ACC112 (cell line): ENCODE measurements at regions not wholly inside any gene's neighbourhood (a gene's known extent, or its start where the extent isn't known, plus 50 kb on each side); places are given as distances from the start of the nearest gene placed in this dataset.

ENCODE experiments used
- H2AFZ ChIP-seq: fragments of 200-600 bp; sonication (generic); one replicate; pipeline ENCODE4 v1.6.0; 2017; ENCODE audit warnings: antibody characterized with exemption, low read length; ENCODE audit not compliant: unreplicated experiment
- H3K27ac ChIP-seq: fragments of 200-600 bp; sonication (generic); 2 replicates; pipeline ENCODE4 v1.5.1; 2014; ENCODE audit warnings: low read depth, mild to moderate bottlenecking, antibody characterized with exemption, low read length, moderate library complexity
- H3K27me3 ChIP-seq: fragments of 200-600 bp; sonication (generic); 2 replicates; pipeline ENCODE4 v1.6.1; 2014; ENCODE audit warnings: mild to moderate bottlenecking, antibody characterized with exemption, low read length, moderate library complexity, mixed read lengths; ENCODE audit not compliant: insufficient read depth
- H3K36me3 ChIP-seq: fragments of 200-600 bp; sonication (generic); 2 replicates; pipeline ENCODE4 v1.6.1; 2016; ENCODE audit warnings: mild to moderate bottlenecking, antibody characterized with exemption, low read length, moderate library complexity, mixed read lengths; ENCODE audit not compliant: insufficient read depth
- H3K4me1 ChIP-seq: fragments of 200-600 bp; sonication (generic); one replicate; pipeline ENCODE4 v1.6.1; 2016; ENCODE audit warnings: low read length, mixed read lengths; ENCODE audit not compliant: insufficient read depth, unreplicated experiment, control insufficient read depth
- H3K4me3 ChIP-seq: fragments of 200-600 bp; sonication (generic); 2 replicates; pipeline ENCODE4 v1.5.1; 2014; ENCODE audit warnings: mild to moderate bottlenecking, low read depth, low read length
- H3K79me2 ChIP-seq: fragments of 200-600 bp; sonication (generic); one replicate; pipeline ENCODE4 v1.6.0; 2016; ENCODE audit warnings: low read length; ENCODE audit not compliant: control insufficient read depth, unreplicated experiment, insufficient read depth

- H3K27me3 ChIP-seq, result no peaks in the 10 kb centered on the region
- H3K27ac ChIP-seq, result no peak overlapping the region
- no peaks in the 10 kb centered on the region for H3K36me3 ChIP-seq
- H3K4me1 ChIP-seq, result peaks cover 8% of the 10 kb centered on the region
- H2AFZ ChIP-seq, result no peak overlapping the region
- no peaks in the 10 kb centered on the region for H3K79me2 ChIP-seq
- no peak overlapping the region for H3K4me3 ChIP-seq
These were observed 378.5 kb upstream of the ZFP42 start for GRCh38 chr4:187617113-187617512.

DNA sequence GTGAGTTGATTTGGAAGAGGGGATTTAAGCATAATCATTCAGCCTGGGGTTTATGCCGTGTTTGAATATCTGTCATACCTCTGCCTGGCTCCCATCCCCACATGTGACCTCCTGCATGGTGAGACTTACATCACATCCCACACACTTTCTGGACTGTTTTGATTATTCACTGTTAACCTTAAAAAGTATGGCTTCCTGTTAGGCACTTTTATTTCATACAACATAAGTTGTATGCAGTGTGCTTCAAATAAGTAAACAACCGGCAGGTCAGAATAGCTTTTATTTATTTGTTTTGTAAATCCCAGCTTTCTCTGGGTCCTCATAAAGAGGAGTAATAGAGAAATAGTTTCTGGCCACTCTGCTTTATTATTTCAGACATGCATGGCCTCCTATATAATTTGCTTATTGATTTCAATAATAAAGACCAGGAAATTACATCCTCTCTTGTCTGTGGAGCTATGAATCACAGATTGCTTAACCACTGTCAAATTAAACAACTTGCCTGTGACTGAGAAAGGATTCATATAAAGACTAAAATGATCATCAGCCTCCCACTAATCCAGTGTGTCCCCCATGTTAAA is 376.8 kb upstream of the ZFP42 start:
- Histone ChIP-seq H3K4me3 (no peak overlapping the region), H3K79me2 (no peaks in the 10 kb centered on the region), H3K27me3 (no peaks in the 10 kb centered on the region), H3K36me3 (no peaks in the 10 kb centered on the region), H3K4me1 (peaks cover 8% of the 10 kb centered on the region), H3K27ac (peak overlapping the region; percentile 3), H2AFZ (peak overlapping the region; percentile 4)

- H3K79me2 ChIP-seq, result no peaks in the 10 kb centered on the region
- no peaks in the 10 kb centered on the region for H3K36me3 ChIP-seq
- no peaks in the 10 kb centered on the region for H3K27me3 ChIP-seq
- H3K4me1 ChIP-seq, result peaks cover 8% of the 10 kb centered on the region
- no peak overlapping the region for H3K4me3 ChIP-seq
- H2AFZ ChIP-seq, result no peak overlapping the region
- H3K27ac ChIP-seq, result peak overlapping the region; percentile 3
These were observed 376.3 kb upstream of the ZFP42 start for GRCh38 chr4:187619319-187619718.

DNA sequence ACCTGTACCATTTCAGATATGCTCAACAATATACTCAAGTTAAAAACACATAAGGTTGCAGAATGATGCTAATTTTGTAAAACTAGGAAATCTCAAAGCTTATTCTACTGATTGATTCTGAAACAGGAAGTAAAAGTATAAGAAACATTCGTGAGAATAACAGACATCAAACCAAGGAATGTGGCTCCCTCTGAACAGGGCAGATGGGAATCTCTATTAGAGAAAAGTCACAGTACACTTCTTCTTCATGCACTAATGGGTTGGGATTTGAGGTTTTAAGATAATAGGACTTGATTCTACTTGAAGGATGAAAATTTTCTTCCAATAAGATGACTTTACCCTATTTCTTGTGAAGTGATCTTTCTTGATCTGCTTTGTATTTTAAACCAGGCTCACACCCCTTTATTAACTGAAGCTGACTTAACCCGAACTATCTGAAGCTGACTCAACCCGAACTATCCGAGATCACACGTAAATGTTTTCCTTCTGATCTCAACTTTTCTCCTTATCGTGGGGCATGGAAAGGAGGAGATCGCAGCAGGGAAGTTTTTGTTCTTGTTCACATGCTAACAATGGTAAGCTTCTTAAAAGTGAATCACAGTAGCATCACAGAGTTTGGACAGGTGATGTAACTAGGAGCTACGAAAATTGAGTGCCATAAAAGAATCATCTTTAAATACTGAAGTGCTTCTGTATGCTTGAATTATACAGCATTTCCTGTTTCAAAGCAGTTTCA is 363.1 kb upstream of the ZFP42 start:
- Histone ChIP-seq H3K4me3 (no peak overlapping the region), H3K36me3 (no peaks in the 10 kb centered on the region)

DNA sequence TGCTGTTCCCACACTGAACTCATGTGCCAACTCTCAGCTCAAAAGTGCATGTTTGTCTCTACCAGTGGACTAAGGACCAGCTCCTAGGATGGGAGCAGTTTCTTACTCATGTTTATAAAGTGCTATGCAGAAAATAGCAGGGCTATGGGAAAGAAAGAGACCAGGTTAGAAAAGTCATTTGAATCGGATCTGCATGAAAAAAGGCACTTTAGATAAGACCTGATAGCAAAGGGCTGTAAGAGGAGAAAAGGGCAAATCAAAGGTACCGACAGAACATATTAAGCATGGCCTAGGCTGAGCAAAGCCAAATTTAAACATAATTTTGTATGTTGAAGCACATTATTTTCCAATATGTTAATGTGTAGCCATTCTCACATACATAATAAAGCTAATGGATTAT is 362.3 kb upstream of the ZFP42 start:
- Histone ChIP-seq H3K36me3 (no peaks in the 10 kb centered on the region), H3K79me2 (no peaks in the 10 kb centered on the region), H3K4me1 (no peaks in the 10 kb centered on the region), H3K27me3 (no peaks in the 10 kb centered on the region), H2AFZ (no peak overlapping the region), H3K27ac (no peak overlapping the region), H3K4me3 (no peak overlapping the region)

More for the DNA sequence above, 363.1 kb upstream of the ZFP42 start:
- Histone ChIP-seq H3K4me1 (no peaks in the 10 kb centered on the region), H3K27me3 (no peaks in the 10 kb centered on the region), H3K27ac (no peak overlapping the region), H2AFZ (peak overlapping the region; percentile 64), H3K79me2 (no peaks in the 10 kb centered on the region)

- H3K79me2 ChIP-seq, result no peaks in the 10 kb centered on the region
- no peak overlapping the region for H2AFZ ChIP-seq
- no peaks in the 10 kb centered on the region for H3K36me3 ChIP-seq
- H3K27me3 ChIP-seq, result no peaks in the 10 kb centered on the region
- no peak overlapping the region for H3K4me3 ChIP-seq
- H3K27ac ChIP-seq, result no peak overlapping the region
- H3K4me1 ChIP-seq, result no peaks in the 10 kb centered on the region
These were observed 338.6 kb upstream of the ZFP42 start for GRCh38 chr4:187656959-187657358.

DNA sequence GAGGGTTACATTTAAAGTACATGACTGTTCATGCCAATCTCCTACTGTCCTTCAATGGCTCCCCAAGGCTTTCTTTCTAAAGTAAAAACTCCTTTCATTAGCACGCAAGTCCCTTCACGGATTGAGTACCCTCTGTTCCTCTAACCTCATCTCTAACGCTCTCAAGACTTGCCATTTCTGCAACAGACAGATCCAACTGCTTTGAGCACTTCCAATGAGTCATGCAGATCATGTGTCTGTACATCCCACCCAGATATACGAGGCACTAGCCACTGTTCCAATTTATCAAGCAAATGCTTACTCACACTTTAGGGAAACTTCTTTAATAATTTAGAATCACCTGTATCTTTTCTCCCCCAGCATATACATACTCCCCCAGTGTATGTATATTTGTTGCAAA is 332.5 kb upstream of the ZFP42 start:
- no peaks in the 10 kb centered on the region for H3K27me3 ChIP-seq
- H3K79me2 ChIP-seq, result no peaks in the 10 kb centered on the region
- no peaks in the 10 kb centered on the region for H3K36me3 ChIP-seq
- no peak overlapping the region for H2AFZ ChIP-seq
- H3K4me3 ChIP-seq, result no peak overlapping the region
- no peaks in the 10 kb centered on the region for H3K4me1 ChIP-seq
- no peak overlapping the region for H3K27ac ChIP-seq

- Histone ChIP-seq H3K4me3 (no peak overlapping the region), H3K27me3 (no peaks in the 10 kb centered on the region), H3K79me2 (no peaks in the 10 kb centered on the region), H2AFZ (no peak overlapping the region), H3K4me1 (peaks cover 2% of the 10 kb centered on the region), H3K27ac (no peak overlapping the region), H3K36me3 (no peaks in the 10 kb centered on the region)
These were observed 331.6 kb upstream of the ZFP42 start for GRCh38 chr4:187664011-187664410.

DNA sequence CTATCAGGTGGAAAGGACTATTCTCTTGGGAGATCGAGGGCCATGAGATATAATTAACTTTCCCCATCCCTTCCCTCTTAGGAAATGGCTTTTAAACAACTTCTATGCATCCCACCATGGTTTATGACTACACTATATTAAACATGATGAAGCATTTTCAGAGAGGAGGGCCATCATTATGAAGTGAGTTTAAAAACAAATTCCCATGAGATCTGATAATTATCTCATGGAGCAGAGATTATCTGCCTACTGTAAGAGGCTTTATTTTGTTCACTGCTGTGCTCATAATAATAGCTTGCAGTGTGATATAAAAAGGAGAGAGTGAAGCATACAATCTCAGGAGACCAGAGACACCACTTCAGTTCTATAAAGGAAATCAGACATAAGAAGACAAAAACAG is 330.5 kb upstream of the ZFP42 start:
- Histone ChIP-seq H3K27ac (no peak overlapping the region), H2AFZ (no peak overlapping the region), H3K4me1 (peaks cover 6% of the 10 kb centered on the region), H3K4me3 (no peak overlapping the region), H3K79me2 (no peaks in the 10 kb centered on the region), H3K27me3 (no peaks in the 10 kb centered on the region), H3K36me3 (no peaks in the 10 kb centered on the region)

- Histone ChIP-seq H3K27ac (no peak overlapping the region), H3K79me2 (no peaks in the 10 kb centered on the region), H3K4me1 (peaks cover 6% of the 10 kb centered on the region), H3K4me3 (no peak overlapping the region), H3K27me3 (no peaks in the 10 kb centered on the region), H2AFZ (no peak overlapping the region), H3K36me3 (no peaks in the 10 kb centered on the region)
These were observed 329.5 kb upstream of the ZFP42 start for GRCh38 chr4:187666034-187666433.
